WI38 (cell line): ENCODE measurements at regions not wholly inside any gene's neighbourhood (a gene's known extent, or its start where the extent isn't known, plus 50 kb on each side); places are given as distances from the start of the nearest gene placed in this dataset.

Source experiments
- H3K4me3 ChIP-seq: 2 replicates; pipeline ENCODE4 v1.5.1; 2011; ENCODE audit warnings: low read depth, mild to moderate bottlenecking, control low read depth, low read length
- CTCF ChIP-seq: IDR thresholded peaks from 2 replicates; pipeline ENCODE4 v1.5.1; 2012; ENCODE audit warnings: low read depth, mild to moderate bottlenecking, control low read depth, low read length

GRCh38 chr5:155839251-155840037, 487.5 kb upstream of the SGCD start:
- TF ChIP-seq CTCF = no peak
- H3K4me3 ChIP-seq = no peak overlapping the region

GRCh38 chr5:155844542-155844941, 482.4 kb upstream of the SGCD start:
- no peak overlapping the region for H3K4me3 ChIP-seq
- TF ChIP-seq CTCF = no peak

DNA sequence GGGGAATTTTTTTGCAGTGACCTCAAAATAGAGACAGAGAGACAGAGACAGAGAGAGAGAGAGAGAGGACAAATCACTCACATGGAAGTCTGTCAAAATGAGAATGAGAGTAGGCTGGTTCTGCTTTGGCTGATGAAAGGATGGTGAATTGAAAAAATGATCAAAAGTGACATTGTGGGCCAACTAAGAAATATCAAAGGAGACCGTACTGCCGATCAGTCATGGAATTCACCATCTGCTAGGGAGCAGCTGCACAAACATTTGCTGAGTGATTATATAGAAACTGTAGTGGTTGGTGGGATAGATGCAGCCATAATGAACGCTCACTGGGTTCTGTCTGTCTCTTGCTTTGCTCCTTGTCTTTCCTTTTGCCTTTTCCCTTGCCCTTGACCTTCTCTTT, 476.6 kb upstream of the SGCD start:
- H3K4me3 ChIP-seq = no peak overlapping the region
- TF ChIP-seq CTCF = no peak

- H3K4me3 ChIP-seq = no peak overlapping the region
- no peak for TF ChIP-seq CTCF
These were observed 460.0 kb upstream of the SGCD start for GRCh38 chr5:155866971-155867370.

- no peak for TF ChIP-seq CTCF
- H3K4me3 ChIP-seq = no peak overlapping the region
These were observed 459.4 kb upstream of the SGCD start for GRCh38 chr5:155867522-155868088.

- TF ChIP-seq CTCF = no peak
- no peak overlapping the region for H3K4me3 ChIP-seq
These were observed 456.3 kb upstream of the SGCD start for GRCh38 chr5:155870636-155871035.

GRCh38 chr5:155871623-155872022, 455.3 kb upstream of the SGCD start:
- TF ChIP-seq CTCF = no peak
- no peak overlapping the region for H3K4me3 ChIP-seq
